ENCODE measurements at regions not wholly inside any gene's neighbourhood (a gene's known extent, or its start where the extent isn't known, plus 50 kb on each side); places are given as distances from the start of the nearest gene placed in this dataset.

GRCh38 chr10:80878330-80878729, 340.6 kb downstream of the SH2D4B start:
- TF ChIP-seq, protein P1, sequence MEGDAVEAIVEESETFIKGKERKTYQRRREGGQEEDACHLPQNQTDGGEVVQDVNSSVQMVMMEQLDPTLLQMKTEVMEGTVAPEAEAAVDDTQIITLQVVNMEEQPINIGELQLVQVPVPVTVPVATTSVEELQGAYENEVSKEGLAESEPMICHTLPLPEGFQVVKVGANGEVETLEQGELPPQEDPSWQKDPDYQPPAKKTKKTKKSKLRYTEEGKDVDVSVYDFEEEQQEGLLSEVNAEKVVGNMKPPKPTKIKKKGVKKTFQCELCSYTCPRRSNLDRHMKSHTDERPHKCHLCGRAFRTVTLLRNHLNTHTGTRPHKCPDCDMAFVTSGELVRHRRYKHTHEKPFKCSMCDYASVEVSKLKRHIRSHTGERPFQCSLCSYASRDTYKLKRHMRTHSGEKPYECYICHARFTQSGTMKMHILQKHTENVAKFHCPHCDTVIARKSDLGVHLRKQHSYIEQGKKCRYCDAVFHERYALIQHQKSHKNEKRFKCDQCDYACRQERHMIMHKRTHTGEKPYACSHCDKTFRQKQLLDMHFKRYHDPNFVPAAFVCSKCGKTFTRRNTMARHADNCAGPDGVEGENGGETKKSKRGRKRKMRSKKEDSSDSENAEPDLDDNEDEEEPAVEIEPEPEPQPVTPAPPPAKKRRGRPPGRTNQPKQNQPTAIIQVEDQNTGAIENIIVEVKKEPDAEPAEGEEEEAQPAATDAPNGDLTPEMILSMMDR (IDR thresholded peaks at IDR 0.05; ENCODE audit: insufficient read depth, low read length): no peak
- no peak for TF ChIP-seq REST (IDR thresholded peaks at IDR 0.05; ENCODE audit: insufficient replicate concordance, low read depth)
- no peak for TF ChIP-seq POLR2AphosphoS5 (IDR thresholded peaks at IDR 0.05; ENCODE audit: low read depth)
- TF ChIP-seq GABPA (IDR thresholded peaks at IDR 0.05; ENCODE audit: low read depth): no peak
- no peak for TF ChIP-seq SPI1 (IDR thresholded peaks at IDR 0.05; ENCODE audit: borderline replicate concordance, low read depth)

Measured in HL-60 (cell line).